DOHH2 (cell line): ENCODE measurements at regions not wholly inside any gene's neighbourhood (a gene's known extent, or its start where the extent isn't known, plus 50 kb on each side); places are given as distances from the start of the nearest gene placed in this dataset.

Source experiments
- H3F3A ChIP-seq: fragments of 200-600 bp; sonication (generic), shearing (Covaris generic); 2 replicates; pipeline ENCODE4 v1.6.0; 2016; ENCODE audit warnings: antibody characterized with exemption, mild to moderate bottlenecking; ENCODE audit not compliant: control insufficient read depth, insufficient read depth
- H3K27ac ChIP-seq: fragments of 200-600 bp; sonication (generic); 2 replicates; pipeline ENCODE4 v1.5.1; 2014; ENCODE audit warnings: low read depth, mild to moderate bottlenecking, low read length, moderate library complexity
- H3K27me3 ChIP-seq: fragments of 200-600 bp; sonication (generic); 2 replicates; pipeline ENCODE4 v1.6.1; 2014; ENCODE audit warnings: mild to moderate bottlenecking, low read length, mixed read lengths; ENCODE audit not compliant: control insufficient read depth
- H3K36me3 ChIP-seq: fragments of 200-600 bp; sonication (generic); 2 replicates; pipeline ENCODE4 v1.6.1; 2014; ENCODE audit warnings: mild to moderate bottlenecking, low read length, moderate library complexity, mixed read lengths; ENCODE audit not compliant: control insufficient read depth
- H3K4me1 ChIP-seq: fragments of 200-600 bp; sonication (generic); 2 replicates; pipeline ENCODE4 v1.6.1; 2014; ENCODE audit warnings: mild to moderate bottlenecking, low read length, mixed read lengths; ENCODE audit not compliant: control insufficient read depth
- H3K4me2 ChIP-seq: fragments of 200-600 bp; sonication (generic); 2 replicates; pipeline ENCODE4 v1.6.0; 2014; ENCODE audit warnings: mild to moderate bottlenecking, low read length, moderate library complexity
- H3K4me3 ChIP-seq: fragments of 200-600 bp; sonication (generic); 2 replicates; pipeline ENCODE4 v1.5.1; 2014; ENCODE audit warnings: mild to moderate bottlenecking, low read length, mixed read lengths
- H3K79me2 ChIP-seq: fragments of 200-600 bp; sonication (generic); 2 replicates; pipeline ENCODE4 v1.6.1; 2014; ENCODE audit warnings: mild to moderate bottlenecking, low read length, mixed read lengths; ENCODE audit not compliant: control insufficient read depth
- H3K9me2 ChIP-seq: fragments of 200-600 bp; sonication (generic); replicated peaks from 2 replicates; pipeline ENCODE4 v1.6.1; 2014; ENCODE audit warnings: mild to moderate bottlenecking, low read length, mixed read lengths; ENCODE audit not compliant: control insufficient read depth
- H3K9me3 ChIP-seq: fragments of 200-600 bp; sonication (generic); 2 replicates; pipeline ENCODE4 v1.6.1; 2014; ENCODE audit warnings: antibody characterized with exemption, low read length, mixed read lengths; ENCODE audit not compliant: control insufficient read depth, insufficient read depth
- H4K20me1 ChIP-seq: fragments of 200-600 bp; sonication (generic); 2 replicates; pipeline ENCODE4 v1.6.0; 2014; ENCODE audit warnings: low read depth, mild to moderate bottlenecking, antibody characterized with exemption, low read length, moderate library complexity; ENCODE audit not compliant: control insufficient read depth, insufficient read depth
- CTCF ChIP-seq: fragments of 200-600 bp; sonication (generic); IDR thresholded peaks from one replicate; pipeline ENCODE4 v1.5.1; 2014; ENCODE audit warnings: antibody characterized with exemption, mild to moderate bottlenecking, low read depth, low read length; ENCODE audit not compliant: poor library complexity, severe bottlenecking
- EZH2phosphoT487 ChIP-seq: fragments of 200-600 bp; sonication (generic); IDR thresholded peaks from 2 replicates; pipeline ENCODE4 v1.6.1; 2017; ENCODE audit warnings: borderline replicate concordance, mild to moderate bottlenecking, antibody characterized with exemption, low read length, moderate library complexity, mixed read lengths

- Histone ChIP-seq H3K36me3 (no peaks in the 10 kb centered on the region), H3K4me1 (no peaks in the 10 kb centered on the region), H3K27me3 (peaks cover 7% of the 10 kb centered on the region), H3K27ac (no peak overlapping the region), H3K4me3 (no peak overlapping the region), H3K4me2 (no peak overlapping the region), H4K20me1 (no peaks in the 10 kb centered on the region), H3K9me2 (no peaks in the 10 kb centered on the region), H3K9me3 (no peaks in the 10 kb centered on the region), H3F3A (no peaks in the 10 kb centered on the region), H3K79me2 (no peaks in the 10 kb centered on the region)
- TF ChIP-seq EZH2phosphoT487 (no peak), CTCF (no peak)
Observed at GRCh38 chr20:58023781-58024180, 204.7 kb downstream of the ANKRD60 start.

- Histone ChIP-seq H3K4me2 (no peak overlapping the region), H3K9me3 (no peaks in the 10 kb centered on the region), H3K27me3 (peaks cover 5% of the 10 kb centered on the region; the same call in 1 of the 2 replicates), H3K27ac (no peak overlapping the region), H3K79me2 (no peaks in the 10 kb centered on the region), H3F3A (no peaks in the 10 kb centered on the region), H3K4me3 (no peak overlapping the region), H3K9me2 (no peaks in the 10 kb centered on the region), H3K36me3 (no peaks in the 10 kb centered on the region), H4K20me1 (no peaks in the 10 kb centered on the region), H3K4me1 (no peaks in the 10 kb centered on the region)
- no peak for TF ChIP-seq EZH2phosphoT487
Observed at GRCh38 chr20:58023346-58023745, 205.1 kb downstream of the ANKRD60 start.

GRCh38 chr20:58022711-58023110 is 205.7 kb downstream of the ANKRD60 start:
- Histone ChIP-seq H3F3A (no peaks in the 10 kb centered on the region), H3K27ac (no peak overlapping the region), H4K20me1 (no peaks in the 10 kb centered on the region), H3K9me3 (no peaks in the 10 kb centered on the region), H3K27me3 (peaks cover 3% of the 10 kb centered on the region; the same call in 1 of the 2 replicates), H3K4me1 (no peaks in the 10 kb centered on the region), H3K4me2 (no peak overlapping the region), H3K9me2 (no peaks in the 10 kb centered on the region), H3K79me2 (no peaks in the 10 kb centered on the region), H3K4me3 (no peak overlapping the region), H3K36me3 (no peaks in the 10 kb centered on the region)
- TF ChIP-seq EZH2phosphoT487 = no peak
- no peak for TF ChIP-seq CTCF

- TF ChIP-seq CTCF (no peak), EZH2phosphoT487 (no peak)
- no peaks in the 10 kb centered on the region for H3K9me3 ChIP-seq
- no peak overlapping the region for H3K27ac ChIP-seq
- no peaks in the 10 kb centered on the region; the same call in 1 of the 2 replicates for H3K27me3 ChIP-seq
- H3K79me2 ChIP-seq = no peaks in the 10 kb centered on the region
- no peaks in the 10 kb centered on the region for H3F3A ChIP-seq
- no peaks in the 10 kb centered on the region for H4K20me1 ChIP-seq
- H3K4me3 ChIP-seq = no peak overlapping the region
- H3K4me1 ChIP-seq = no peaks in the 10 kb centered on the region
- no peaks in the 10 kb centered on the region for H3K9me2 ChIP-seq
- H3K36me3 ChIP-seq = no peaks in the 10 kb centered on the region
- no peak overlapping the region for H3K4me2 ChIP-seq
Observed at GRCh38 chr20:58021481-58021880, 207.0 kb downstream of the ANKRD60 start.
